ENCODE measurements at regions not wholly inside any gene's neighbourhood (a gene's known extent, or its start where the extent isn't known, plus 50 kb on each side); places are given as distances from the start of the nearest gene placed in this dataset.

GRCh38 chr3:72143322-72143721, 358.4 kb upstream of the PROK2 start:
- POLR2A ChIA-PET = no interaction called here
- Histone ChIP-seq H4K20me1 (replicated peaks; ENCODE audit: control insufficient read depth, extremely low read depth, insufficient read depth, low read length) (no peaks in the 10 kb centered on the region), H3K9me1 (replicated peaks; ENCODE audit: control insufficient read depth, extremely low read depth, insufficient read depth, low read length) (no peaks in the 10 kb centered on the region), H3K79me2 (ENCODE audit: control insufficient read depth, insufficient read depth, low read length) (no peaks in the 10 kb centered on the region), H3K9me3 (replicated peaks; ENCODE audit: control insufficient read depth, insufficient read depth, low read length) (no peaks in the 10 kb centered on the region), H3K4me1 (ENCODE audit: control insufficient read depth, extremely low read depth, insufficient read depth, low read length) (no peaks in the 10 kb centered on the region), H3K4me3 (replicated peaks in 1 of 3; ENCODE audit: insufficient read depth in 1 of 3, low read depth in 1 of 3, low read length in 3 of 3) (no peak overlapping the region), H3K27ac (ENCODE audit: insufficient read depth, low read depth, low read length) (no peak overlapping the region), H3K4me2 (ENCODE audit: insufficient read depth, low read length) (no peak overlapping the region), H3K9ac (replicated peaks; ENCODE audit: extremely low read depth, insufficient read depth, low read length) (no peak overlapping the region), H3K27me3 (ENCODE audit: control insufficient read depth in 2 of 2, insufficient read depth in 2 of 2, low read length in 2 of 2) (peaks cover 0 to 5% of the 10 kb centered on the region in 2 experiments), H2AFZ (ENCODE audit: low read depth, low read length) (no peak overlapping the region), H3K36me3 (ENCODE audit: control insufficient read depth in 2 of 2, extremely low read depth in 1 of 2, insufficient read depth in 2 of 2, low read length in 2 of 2) (no peaks in the 10 kb centered on the region)
- no peak for DNase-seq (ENCODE audit: low read depth, low spot score)
- intact Hi-C loops (cut with micrococcal nuclease) = no loop called here
- CTCF ChIA-PET = interaction anchor here (1.1 kb wide), 1 partner anchor 37 kb away, joined by 3 read pairs; no protein-coding TSS in a partner anchor
- no peak for FAIRE-seq
- TF ChIP-seq, protein P1, sequence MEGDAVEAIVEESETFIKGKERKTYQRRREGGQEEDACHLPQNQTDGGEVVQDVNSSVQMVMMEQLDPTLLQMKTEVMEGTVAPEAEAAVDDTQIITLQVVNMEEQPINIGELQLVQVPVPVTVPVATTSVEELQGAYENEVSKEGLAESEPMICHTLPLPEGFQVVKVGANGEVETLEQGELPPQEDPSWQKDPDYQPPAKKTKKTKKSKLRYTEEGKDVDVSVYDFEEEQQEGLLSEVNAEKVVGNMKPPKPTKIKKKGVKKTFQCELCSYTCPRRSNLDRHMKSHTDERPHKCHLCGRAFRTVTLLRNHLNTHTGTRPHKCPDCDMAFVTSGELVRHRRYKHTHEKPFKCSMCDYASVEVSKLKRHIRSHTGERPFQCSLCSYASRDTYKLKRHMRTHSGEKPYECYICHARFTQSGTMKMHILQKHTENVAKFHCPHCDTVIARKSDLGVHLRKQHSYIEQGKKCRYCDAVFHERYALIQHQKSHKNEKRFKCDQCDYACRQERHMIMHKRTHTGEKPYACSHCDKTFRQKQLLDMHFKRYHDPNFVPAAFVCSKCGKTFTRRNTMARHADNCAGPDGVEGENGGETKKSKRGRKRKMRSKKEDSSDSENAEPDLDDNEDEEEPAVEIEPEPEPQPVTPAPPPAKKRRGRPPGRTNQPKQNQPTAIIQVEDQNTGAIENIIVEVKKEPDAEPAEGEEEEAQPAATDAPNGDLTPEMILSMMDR (IDR thresholded peaks at IDR 0.05; ENCODE audit: extremely low read depth in 1 of 2, insufficient read depth in 1 of 2, low read depth in 1 of 2, low read length in 2 of 2) = no peak
- TF ChIP-seq POLR2AphosphoS5 (IDR thresholded peaks at IDR 0.05; ENCODE audit: insufficient read depth, low read depth, low read length) (no peak), MYC (IDR thresholded peaks at IDR 0.05; ENCODE audit: low read depth, low read length) (no peak), FOS (IDR thresholded peaks at IDR 0.05; ENCODE audit: borderline replicate concordance, insufficient read depth, low read length) (no peak), JUN (IDR thresholded peaks at IDR 0.05; ENCODE audit: borderline replicate concordance, insufficient read depth, insufficient read length, low read depth) (no peak), EZH2 (IDR thresholded peaks at IDR 0.05; ENCODE audit: borderline replicate concordance, low read depth, low read length, severe bottlenecking) (no peak), GATA2 (IDR thresholded peaks at IDR 0.05; ENCODE audit: insufficient read depth, insufficient read length, low read depth, low read length) (no peak), POLR2A (IDR thresholded peaks at IDR 0.05; ENCODE audit: low read depth, low read length) (no peak)
- TF ChIP-seq, protein P2, sequence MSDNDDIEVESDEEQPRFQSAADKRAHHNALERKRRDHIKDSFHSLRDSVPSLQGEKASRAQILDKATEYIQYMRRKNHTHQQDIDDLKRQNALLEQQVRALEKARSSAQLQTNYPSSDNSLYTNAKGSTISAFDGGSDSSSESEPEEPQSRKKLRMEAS (IDR thresholded peaks at IDR 0.05; ENCODE audit: insufficient read depth, insufficient read length) = no peak
- dilution Hi-C loops (cut with MboI; ENCODE audit: extremely low pct_ligation_motif_present, low sequenced_read_pairs) = no loop called here
- no TSS peak for BruUV-seq (replicated peaks)

All from endothelial cell of umbilical vein (primary cell).